NCI-H187 treated with DMSO at 0.1 percent for 48 hours (cell line): ENCODE measurements at regions not wholly inside any gene's neighbourhood (a gene's known extent, or its start where the extent isn't known, plus 50 kb on each side); places are given as distances from the start of the nearest gene placed in this dataset.
A peak's percentile ranks its signal among the peaks of the same experiment; 100 is the strongest.
"Not testable (repeated sequence)": the region's sequence is repeated elsewhere in the genome, so short reads cannot be mapped to it uniquely, and the experiment has no call there.

Experiments
- DNase-seq: peaks from one replicate; lab custom pipeline; 2025; lab: John Stamatoyannopoulos, UW

DNA sequence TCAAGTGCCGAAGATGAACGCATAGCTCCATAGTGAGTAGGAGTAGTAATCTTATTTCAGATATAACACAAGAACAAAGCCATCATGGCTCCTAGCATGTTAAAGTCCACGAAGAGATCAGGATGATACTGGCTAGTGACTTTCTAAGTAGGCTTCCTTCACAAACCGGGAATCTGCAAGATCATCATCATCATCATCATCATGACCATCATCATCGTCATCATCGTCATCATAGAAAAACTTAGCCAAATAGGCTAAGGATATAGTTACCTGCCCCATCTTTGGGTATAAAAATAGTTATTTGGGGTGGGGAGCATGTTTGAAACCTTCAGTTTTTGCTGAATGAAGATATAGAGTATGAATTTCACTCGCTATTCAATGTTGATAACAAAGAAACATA, 57.9 kb downstream of the PYDC2 start:
- no peak for DNase-seq

DNA sequence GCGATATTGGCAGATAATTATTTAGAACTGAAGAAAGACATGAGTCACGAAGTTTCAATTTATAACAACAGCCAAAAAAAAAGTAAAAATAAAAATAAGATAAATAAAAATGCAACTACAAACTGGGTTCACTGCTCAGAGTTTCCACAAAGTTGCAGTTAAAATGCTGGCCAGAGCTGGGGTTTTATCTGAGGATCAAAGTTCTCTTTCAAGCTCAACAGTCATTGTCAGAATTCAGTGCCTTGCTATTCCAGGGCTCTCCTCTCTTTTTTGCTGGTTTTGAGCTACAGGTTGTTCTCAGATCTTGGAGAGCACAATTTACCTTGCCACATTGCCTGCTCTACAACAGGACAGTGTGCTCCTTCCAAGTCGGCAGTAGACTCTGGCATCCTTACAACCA, 60.1 kb downstream of the PYDC2 start:
- no peak for DNase-seq

DNA sequence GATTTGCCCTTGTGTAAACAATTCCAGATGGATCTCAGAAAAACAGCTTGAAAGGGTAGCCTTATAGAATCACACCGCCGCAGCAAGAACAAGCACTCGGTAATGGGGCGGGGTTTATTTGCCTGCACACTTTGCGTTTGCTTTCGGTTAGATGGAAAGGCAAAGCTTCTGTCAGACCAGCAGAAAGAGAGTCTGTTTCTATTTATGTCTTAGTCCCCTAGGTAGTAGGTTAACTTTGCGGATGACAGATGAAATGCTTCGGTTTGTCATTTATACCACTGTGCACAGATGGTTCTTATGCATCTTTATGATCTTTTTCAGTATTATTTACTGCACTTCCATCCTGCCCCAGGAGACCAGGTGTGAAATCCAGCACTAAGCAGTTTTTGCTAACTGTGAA, 62.2 kb downstream of the PYDC2 start:
- DNase-seq, result peak; percentile 30

DNA sequence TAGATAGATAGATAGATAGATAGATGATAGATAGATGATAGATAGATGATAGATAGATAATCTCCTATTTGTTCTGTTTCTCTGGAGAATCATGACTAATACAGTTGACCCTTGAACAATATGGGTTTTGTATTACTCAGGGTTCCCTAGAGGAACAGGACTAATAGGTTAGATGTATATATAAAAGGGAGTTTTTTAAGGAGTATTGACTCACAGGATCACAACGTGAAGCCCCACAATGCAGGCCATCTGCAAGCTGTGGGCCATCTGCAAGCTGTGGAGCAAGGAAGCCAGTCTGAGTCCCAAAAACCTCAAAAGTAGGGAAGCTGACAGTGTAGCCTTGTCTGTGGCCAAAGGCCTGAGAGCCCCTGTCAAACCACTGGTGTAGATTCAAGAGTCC, 67.6 kb downstream of the PYDC2 start:
- no peak for DNase-seq

DNA sequence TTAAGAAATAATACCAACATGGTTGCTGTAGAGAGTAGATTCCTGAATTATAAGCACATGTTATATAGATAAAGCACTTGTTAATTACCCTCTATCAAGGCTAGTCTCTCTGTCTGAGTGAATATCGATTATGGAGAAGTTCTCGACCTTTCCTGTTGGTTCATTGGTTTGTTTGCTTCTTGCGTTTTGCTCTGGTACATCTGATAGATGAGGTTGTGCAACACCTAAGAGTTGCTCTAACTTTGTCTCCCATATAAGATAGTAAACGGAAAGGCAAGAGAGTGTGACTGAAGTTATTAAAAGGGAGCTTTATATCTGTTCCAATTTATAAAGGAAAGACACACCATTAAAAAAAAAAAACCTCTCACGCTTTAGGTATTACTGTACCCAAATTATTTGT, 69.0 kb downstream of the PYDC2 start:
- no peak for DNase-seq

DNA sequence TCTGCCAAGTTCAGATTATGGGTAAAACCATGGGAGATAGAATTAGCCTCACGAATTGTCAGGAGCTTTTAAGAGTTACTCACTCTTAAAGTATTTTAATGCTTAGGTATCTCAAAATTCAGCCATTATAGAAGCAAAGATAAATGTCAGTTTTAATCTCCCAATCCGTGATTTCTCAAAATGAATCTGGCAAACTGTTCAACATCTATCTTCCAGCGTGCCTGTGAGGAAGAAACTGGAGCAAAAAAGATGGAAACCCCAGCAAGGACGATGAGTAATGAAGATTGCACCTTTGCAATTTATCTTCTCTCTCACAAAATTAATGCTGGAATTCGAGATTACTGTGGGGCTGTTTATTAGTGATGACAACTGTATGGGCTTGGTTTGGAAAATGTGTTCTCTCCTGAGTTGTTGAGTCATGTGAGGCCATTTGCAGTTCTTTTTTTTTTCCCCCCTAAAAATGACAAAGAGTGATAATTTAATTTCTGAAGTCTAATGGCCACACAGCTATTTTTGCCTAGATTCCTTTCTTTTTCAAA, 70.5 kb downstream of the PYDC2 start:
- no peak for DNase-seq

DNA sequence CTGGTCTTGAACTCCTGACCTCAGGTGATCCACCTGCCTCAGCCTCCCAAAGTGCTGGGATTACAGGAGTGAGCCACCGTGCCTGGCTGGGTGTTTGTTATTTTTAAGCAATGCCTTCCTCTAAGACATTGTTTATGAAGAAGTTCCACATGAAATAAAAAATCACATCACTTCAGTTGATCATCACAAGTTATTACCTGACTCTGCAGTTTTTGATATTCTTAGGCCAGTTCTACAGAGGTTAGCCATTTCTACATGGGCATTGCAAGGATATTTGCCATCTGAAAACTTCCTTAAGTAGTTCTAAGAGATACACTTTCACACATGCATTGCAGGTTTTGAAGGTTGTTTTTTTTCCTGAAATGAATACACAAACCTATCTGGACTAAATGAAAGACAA, 82.1 kb downstream of the PYDC2 start:
- no peak for DNase-seq

DNA sequence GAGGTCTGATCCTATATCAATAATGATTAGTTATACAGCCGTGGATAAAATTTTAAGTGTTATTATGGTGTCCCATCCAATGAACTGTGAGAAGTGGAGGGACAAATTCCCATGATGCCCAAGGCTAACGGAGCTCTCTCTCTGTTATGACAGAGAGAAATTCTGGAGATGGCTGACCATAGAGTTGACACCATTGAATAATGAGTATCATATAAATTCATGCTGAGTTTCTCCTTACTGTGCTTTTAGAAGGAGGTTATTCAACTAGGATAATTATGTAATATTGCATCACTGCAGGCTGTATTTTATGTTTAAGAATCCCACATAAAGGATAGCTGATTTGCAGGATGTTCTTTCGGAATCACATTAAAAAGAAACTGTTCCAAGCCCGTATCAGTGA, 82.9 kb downstream of the PYDC2 start:
- no peak for DNase-seq

DNA sequence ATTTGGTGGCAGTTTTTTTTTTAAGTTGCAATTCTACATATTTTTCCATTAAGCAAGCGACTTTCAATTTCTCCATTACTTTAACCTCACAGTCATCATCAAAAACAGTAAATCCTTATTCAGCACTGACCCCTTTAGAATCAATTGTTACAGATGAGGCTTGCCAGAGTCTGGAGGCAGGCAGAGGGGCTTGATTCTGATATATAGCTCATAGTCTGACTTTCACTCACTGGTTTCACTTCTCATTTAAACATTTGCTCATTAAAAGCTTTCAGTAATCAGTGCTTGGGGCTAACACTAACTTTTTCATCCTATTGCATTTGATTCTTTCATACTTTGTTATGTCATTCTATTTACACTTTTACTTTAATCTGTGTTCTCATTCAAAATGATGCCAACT, 88.4 kb downstream of the PYDC2 start:
- no peak for DNase-seq

DNA sequence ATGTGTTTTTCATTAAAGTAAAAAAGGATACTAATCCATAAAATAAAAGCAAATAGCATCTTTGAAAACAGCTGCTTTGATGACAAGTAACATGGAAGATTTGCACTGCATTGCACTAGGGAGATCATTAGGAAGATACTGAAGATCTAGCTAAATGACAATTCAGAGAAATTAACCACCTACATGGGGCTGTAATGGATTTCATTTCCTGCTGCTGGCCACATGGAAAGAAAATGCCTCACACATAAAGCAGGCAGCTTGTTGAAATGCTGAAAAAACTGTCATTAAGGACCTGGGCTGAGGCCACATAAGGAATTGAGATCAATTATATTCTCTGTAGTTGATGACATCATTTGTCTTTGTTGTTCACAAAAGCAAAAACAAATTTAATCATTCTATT, 94.1 kb downstream of the PYDC2 start:
- no peak for DNase-seq

DNA sequence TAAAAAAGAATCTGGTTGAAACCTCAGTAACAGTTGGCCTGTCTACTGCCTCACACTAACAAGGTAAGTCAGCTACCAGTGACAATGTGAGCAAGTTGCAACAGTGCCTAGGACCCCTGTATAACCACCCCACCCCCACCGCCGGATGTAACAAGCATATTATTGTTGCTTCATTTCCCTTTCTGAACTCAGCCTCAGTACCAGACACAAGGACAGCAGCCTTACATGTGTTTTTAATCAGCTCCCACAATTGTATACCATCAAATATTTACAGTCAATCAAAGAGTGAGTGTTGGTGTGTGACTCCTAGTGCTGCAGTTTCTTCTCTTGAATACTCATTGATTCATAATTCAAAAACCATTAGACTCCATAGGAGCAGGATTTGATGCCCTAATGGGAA, 96.4 kb downstream of the PYDC2 start:
- no peak for DNase-seq

DNA sequence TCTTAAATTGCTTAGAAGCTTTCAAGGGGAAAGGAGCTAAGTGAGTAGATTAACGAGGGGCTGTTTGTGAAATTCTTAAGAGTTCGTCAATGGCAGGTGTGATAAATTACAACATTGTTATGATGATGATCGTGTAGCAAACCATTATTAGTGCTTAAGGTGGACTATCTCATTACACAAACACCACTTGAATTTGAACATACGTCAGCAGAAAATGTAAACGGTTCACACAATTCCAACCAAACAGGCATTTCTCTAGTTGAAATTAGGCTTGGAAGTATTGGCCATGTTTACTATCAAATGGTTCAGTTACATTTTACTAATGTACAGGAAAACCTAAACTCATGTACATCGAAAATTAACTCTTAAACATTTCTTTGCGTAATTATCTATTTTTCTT, 102.8 kb downstream of the PYDC2 start:
- no peak for DNase-seq

DNA sequence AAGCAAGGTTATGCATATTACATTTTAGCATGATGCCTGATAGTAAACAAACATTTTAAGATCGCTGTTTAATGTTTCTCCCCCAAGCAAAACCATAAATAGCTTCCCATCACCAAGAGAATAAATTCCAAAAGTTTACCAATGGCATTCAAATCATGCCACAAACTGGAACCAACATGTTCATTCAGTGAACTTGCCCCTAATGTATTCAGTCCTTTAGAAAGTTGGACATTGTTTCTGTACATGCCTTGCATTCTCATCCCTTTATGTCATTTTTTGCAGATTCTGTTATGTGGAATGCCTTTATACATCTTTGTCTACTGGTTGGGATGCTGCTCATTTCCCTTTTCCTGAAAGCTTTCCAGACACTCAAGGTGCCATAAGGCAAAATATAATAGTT, 105.5 kb downstream of the PYDC2 start:
- no peak for DNase-seq

DNA sequence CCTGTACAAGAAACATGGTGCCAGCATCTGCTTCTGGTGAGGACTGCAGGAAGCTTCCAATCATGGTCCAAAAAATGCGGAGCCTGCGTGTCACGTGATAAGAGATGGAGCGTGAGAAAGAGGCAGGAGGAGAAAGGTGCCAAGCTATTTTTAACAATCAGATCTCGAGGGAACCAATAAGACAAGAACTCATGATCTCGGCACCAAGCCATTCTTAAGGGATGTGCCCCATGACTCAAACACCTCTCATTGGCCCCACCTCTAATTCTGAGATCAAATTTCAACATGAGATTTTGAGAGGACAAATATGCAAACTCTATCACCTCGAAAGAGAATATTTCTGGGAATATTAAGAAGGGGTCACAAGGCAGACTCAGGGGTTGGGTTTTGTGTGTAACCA, 107.2 kb downstream of the PYDC2 start:
- no peak for DNase-seq

DNA sequence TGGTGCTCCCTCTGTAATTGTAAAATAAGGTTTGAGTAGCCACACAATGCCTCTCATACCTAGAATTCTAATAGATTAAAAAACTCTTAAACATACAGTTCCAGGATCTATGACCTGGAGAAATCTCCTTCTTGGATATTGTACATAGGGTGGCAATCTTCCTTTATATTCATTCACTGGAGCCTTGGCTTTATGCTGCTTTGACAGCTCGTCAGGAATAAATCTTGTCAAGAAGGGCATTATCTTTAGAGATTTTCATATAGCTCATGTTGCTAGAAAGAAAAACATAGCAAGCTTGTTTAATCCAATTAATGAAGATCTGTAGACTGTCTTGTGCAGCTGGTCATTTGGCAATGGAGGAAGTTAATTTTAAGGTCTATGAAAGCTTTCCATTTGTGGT, 131.1 kb downstream of the PYDC2 start:
- DNase-seq, result no peak

DNA sequence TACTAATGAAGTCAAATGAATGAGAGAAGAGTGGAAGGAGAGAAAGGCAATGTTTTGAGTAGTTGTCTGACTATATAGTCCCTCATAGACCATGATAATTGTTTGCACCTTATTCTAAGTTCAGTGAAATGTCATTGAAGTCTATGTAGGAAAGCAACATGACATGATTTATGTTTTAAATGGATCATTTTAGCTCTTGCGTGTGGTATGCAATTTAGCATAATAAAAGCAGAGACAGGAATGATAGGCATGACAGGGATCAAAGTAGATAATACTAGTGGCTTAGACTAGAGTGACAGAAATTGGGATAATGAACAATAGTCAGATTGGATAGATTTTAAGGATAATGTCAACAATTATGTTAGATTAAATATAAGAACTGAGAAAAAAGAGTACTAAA, 132.5 kb downstream of the PYDC2 start:
- DNase-seq, result no peak

DNA sequence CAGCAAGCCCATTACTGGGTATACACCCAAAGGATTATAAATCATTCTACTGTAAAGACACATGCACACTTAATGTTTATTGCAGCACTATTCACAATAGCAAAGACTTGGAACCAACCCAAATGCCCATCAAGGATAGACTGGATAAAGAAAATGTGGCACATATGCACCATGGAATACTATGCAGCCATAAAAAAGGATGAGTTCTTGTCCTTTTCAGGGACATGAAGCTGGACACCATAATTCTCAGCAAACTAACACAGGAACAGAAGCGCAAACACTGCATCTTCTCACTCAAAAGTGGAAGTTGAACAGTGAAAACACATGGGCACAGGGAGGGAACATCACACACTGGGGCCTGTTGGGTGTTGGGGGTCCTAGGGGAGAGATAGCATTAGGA, 154.5 kb downstream of the PYDC2 start:
- not testable (repeated sequence) for DNase-seq

DNA sequence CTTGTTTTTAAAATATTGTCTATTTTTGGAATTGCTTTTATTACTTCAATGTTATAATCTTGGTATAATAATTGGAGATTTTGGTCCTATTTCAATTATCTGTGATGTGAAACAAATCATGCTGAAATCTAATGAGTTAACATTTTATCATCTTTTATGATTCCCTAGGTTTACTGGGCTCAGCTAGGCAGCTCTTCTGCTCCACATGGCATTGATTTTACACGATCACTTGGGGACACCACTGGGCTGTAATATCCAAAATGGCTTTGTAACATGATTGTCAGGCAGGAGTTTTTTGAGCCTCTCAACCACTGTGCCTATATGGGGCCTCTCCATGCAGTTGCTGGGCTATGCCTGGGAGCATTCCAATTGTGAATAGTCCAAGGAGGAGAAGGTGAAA, 163.3 kb downstream of the PYDC2 start:
- no peak for DNase-seq

DNA sequence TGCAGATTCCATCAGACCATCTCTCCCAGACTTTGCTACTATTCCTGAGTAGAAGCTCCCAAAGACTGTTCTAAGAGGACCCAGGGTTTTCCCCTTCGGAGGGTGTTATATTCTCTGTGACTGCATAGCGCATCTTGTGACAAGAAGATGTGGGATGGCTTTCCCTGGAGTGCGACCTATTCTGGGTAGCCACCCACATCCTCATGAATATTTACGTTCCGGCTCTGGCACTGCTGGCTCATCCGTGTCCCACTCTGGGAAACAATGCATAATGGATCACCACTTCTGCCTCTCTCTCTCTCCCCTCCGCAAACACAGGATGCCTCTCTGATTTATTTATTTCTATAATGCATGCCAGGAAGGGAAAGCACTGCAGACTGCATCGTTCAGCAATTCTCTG, 166.1 kb downstream of the PYDC2 start:
- DNase-seq, result peak; percentile 8

DNA sequence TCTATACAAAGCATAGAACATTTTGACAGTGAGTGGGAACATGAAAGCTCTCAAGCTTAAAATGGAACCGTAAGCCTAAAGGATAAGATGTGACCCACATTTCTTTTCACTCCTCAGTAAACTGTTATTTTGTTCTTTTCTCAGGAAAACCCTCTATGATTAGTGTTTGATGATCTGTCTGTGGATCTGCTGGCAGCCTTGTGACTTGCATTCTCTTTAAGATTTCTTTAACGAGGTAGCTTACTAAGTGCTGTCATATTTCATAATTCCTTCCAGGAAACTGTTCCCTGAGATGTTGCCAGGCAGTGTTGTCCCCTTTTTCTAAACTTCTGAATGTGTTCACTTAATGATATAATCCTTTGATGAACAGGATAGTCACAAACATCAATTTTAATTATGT, 167.6 kb downstream of the PYDC2 start:
- no peak for DNase-seq

DNA sequence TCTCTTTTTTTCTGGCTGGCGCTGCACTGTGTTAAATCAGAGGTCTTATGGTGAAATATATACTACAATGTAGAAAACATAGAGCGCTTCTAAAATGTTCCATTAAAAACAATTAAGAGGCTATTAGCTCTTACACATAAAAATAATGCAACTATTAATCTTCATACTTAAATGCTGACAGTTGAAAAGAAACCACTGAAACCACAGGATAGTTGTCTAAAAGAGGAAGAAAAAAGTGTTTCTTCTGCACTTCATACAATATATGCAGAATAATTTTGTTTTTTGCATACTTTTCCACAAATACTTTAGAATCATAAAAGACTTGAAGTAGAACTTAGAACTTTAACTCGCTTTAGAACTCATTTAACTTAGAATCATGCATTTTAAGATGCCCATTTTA, 170.5 kb downstream of the PYDC2 start:
- DNase-seq, result no peak

DNA sequence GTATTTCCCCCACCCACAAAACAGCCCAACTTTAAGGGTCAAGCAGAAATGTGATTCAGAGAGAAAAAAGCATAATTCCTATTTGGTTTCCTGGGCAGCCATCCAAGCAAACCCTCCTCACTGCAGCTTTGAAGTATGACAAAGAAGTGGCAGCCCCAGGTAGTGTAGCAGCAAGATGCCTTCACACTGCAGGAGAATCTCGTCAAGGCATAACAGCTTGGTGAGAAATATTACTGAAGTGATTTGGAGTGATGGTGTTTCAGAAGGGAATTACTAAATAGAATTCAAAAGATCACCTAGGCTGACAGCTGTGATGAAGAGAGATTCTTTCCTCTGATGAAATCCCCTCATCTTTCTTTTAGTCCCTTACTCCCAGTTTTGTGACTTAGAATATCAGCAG, 173.9 kb downstream of the PYDC2 start:
- no peak for DNase-seq

DNA sequence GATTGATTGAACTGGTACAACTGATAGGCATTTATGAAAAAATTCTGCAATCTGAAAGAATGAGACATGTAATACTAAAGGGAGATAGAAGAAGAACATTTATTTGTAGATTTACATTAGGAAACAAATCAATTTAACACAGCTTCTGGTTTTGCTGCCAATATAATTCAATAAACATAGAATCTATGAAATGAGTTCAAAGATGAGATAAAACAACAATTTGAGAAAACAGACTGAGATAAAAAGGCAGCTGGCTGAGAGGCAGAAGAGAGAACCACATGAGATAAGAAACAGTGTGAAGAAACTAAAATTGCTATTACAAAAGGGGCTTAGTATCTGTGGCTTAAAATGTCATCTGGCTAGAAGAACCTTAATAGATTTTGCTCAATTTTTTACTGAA, 176.6 kb downstream of the PYDC2 start:
- no peak for DNase-seq

DNA sequence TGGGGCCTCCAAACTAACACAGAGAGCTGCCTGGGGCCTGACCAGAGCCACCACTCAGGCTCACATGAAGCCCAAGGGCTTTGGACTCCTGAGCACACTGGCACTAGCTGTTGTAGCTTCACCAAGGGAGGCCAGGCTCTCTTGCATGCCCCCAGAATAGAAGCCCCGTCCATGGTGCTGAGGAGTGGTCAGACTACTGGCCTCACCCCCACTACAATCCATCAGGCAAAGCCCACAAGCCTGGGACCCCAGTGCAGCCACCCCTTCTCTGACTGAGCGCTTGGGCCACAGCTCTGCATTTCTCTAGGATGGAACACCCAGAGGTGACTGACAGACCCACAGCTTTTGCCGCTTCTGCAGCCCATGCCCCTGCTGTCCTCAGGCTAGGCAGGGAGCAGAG, 180.8 kb downstream of the PYDC2 start:
- no peak for DNase-seq

DNA sequence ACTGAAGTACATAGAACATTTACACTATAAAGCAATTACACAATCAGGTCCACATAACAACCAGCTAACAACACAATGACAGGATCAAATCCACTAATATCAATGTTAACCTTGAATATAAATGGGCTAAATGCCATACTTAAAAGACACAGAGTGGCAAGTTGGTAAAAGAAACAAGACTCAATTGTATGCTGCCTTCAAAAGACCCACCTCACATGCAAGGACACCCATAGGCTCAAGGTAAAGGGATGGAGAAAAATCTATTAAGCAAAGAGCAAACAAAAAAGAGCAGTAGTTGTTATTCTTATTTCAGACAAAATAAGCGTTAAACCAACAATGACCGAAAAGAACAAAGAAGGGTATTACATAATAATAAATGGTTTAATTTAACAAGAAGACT, 183.3 kb downstream of the PYDC2 start:
- no peak for DNase-seq
